ENCODE measurements at regions not wholly inside any gene's neighbourhood (a gene's known extent, or its start where the extent isn't known, plus 50 kb on each side); places are given as distances from the start of the nearest gene placed in this dataset.
"Not testable (repeated sequence)": the region's sequence is repeated elsewhere in the genome, so short reads cannot be mapped to it uniquely, and the experiment has no call there.

DNA sequence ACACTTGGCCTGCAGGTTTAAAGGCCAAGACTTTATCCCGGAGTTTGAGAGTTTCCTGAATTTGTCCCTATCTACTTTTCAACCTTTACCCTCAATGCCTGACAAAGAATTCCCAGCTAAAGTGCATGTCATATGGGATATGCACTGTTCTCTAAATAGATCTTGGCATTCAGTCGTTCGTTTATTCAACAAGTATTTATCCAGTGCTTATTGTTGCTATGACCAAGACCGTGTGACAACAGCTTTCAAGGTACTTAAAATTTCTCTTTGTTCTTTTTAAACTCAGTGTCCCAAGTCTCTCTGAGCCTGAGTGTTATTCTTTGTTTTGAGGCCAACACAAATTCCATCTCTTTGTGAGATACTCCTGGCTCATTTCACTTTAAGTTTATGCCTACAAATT lies 133.4 kb downstream of the RGPD3 start:
- TF ChIP-seq CTCF (IDR thresholded peaks at IDR 0.05): no peak
- TF ChIP-seq POLR2A (IDR thresholded peaks at IDR 0.05): no peak
- 31% methylated on average over 4 of the region's 4 CpGs for WGBS (ENCODE audit: insufficient coverage, low coverage, low lambda C conversion rate, missing lambda C conversion rate)
- DNase-seq (no peak), ATAC-seq (no peak)
- no peaks in the 10 kb centered on the region for H3K9me3 ChIP-seq
- H3K27ac ChIP-seq: no peak overlapping the region
- no peaks in the 10 kb centered on the region for H3K4me1 ChIP-seq
- H3K36me3 ChIP-seq: no peaks in the 10 kb centered on the region
- intact Hi-C loops (cut with DNase I): no loop called here
- H3K27me3 ChIP-seq: no peaks in the 10 kb centered on the region
- H3K4me3 ChIP-seq: no peak overlapping the region

- 85% methylated on average over 10 of the region's 10 CpGs for WGBS (ENCODE audit: insufficient coverage, low coverage, low lambda C conversion rate, missing lambda C conversion rate)
- H3K27me3 ChIP-seq; H3K27ac ChIP-seq; intact Hi-C loops (cut with DNase I); ATAC-seq; H3K4me3 ChIP-seq; H3K9me3 ChIP-seq; DNase-seq; H3K4me1 ChIP-seq; H3K36me3 ChIP-seq: not testable (repeated sequence)
These were observed 134.8 kb downstream of the RGPD3 start for GRCh38 chr2:106333253-106333873.

DNA sequence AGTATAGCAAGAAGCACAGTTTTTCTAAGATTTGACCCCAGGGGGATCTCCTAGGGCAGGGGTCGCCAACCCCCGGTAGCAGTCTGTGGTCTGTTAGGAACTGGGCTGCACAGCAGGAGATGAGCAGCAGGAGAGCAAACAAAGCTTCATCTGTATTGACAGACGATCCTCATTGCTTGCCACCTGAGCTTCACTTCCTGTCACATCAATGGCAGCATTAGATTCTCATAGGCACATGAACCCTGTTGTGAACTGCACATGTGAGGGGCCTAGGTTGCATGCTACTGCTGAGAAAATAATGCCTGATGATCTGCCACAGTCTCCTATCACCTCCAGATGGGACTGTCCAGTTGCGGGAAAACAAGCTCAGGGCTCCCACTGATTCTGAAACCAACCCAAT lies 136.2 kb downstream of the RGPD3 start:
- Histone ChIP-seq H3K36me3 (no peaks in the 10 kb centered on the region), H3K27me3 (no peaks in the 10 kb centered on the region), H3K4me3 (no peak overlapping the region), H3K9me3 (no peaks in the 10 kb centered on the region), H3K27ac (no peak overlapping the region), H3K4me1 (no peaks in the 10 kb centered on the region)
- 33% methylated on average over 2 of the region's 4 CpGs for WGBS (ENCODE audit: insufficient coverage, low coverage, low lambda C conversion rate, missing lambda C conversion rate)
- DNase-seq (no peak), ATAC-seq (no peak)
- TF ChIP-seq CTCF (IDR thresholded peaks at IDR 0.05) (no peak), POLR2A (IDR thresholded peaks at IDR 0.05) (no peak)
- intact Hi-C loops (cut with DNase I): no loop called here

DNA sequence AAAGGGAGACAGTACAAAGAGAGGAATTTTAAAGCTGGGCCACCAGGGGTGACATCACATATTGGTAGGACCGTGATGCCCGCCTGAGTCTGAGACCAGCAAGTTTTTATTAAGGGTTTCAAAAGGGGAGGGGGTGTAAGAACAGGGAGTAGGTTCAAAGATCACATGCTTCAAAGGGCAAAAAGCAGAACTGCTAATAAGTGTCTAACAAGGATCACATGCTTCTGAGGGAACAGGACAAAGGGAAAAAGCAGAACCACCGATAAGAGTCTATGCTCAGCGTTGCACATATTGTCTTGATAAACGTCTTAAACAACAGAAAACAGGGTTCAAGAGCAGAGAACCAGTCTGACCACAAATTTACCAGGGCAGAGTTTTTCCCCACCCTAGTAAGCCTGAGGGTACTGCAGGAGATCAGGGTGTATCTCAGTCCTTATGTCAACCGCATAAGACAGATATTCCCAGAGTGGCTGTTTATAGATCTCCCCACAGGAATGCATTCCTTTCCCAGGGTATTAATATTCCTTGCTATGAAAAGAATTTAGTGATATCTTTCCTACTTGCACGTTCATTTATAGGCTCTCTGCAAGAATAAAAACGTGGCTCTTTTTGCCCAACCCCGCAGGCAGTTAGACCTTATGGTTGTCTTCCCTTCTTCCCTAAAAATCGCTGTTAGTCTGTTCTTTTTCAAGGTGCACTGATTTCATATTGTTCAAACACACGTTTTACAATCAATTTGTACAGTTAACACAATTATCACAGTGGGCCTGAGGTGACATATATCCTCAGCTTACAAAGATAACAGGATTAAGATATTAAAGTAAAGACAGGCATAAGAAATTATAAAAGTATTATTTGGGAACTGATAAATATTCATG lies 136.5 kb upstream of the UXS1 start:
- intact Hi-C loops (cut with DNase I); H3K27ac ChIP-seq: not testable (repeated sequence)

DNA sequence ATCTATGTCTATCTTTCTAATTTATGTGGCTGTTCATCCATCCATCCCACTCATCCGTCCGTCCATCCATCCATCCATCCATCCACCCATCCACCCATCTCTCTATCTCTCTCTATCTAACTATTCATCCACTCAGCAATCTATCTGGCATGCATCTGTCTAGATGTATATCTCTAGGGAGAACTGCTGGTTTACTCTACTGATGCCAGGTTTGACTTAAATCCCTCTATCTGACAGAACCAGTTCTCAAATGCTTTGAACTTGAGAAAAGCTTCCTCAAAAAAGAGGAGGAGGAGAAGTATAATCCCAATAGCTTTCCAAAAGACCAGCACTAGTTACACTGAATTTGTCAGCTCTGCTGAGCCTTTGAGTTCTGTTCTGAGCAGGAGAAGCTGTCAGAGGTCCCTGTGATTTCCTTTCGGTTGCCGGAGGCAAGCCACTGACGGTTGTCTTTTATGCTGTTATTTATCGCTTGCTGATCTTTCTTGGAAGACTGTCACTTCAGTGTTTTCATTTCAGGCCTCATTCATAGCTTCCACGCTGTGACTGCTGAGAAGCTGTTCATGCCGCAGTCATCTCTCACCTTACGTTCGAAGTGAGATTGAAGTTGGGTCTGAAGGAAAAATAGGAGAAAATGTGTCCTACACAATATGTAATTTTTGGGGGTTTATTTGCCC lies 129.4 kb upstream of the UXS1 start:
- H3K4me3 ChIP-seq: no peak overlapping the region
- DNase-seq (no peak), ATAC-seq (no peak)
- no peaks in the 10 kb centered on the region for H3K9me3 ChIP-seq
- no peaks in the 10 kb centered on the region for H3K27me3 ChIP-seq
- 87% methylated on average over 9 of the region's 10 CpGs for WGBS (ENCODE audit: insufficient coverage, low coverage, low lambda C conversion rate, missing lambda C conversion rate)
- TF ChIP-seq CTCF (IDR thresholded peaks at IDR 0.05) (no peak), POLR2A (IDR thresholded peaks at IDR 0.05) (no peak)
- H3K27ac ChIP-seq: no peak overlapping the region
- intact Hi-C loops (cut with DNase I): no loop called here
- no peaks in the 10 kb centered on the region for H3K36me3 ChIP-seq
- no peaks in the 10 kb centered on the region for H3K4me1 ChIP-seq

More for the DNA sequence above, 136.5 kb upstream of the UXS1 start:
- not testable (repeated sequence) for ATAC-seq, H3K9me3 ChIP-seq, H3K27me3 ChIP-seq, DNase-seq, H3K4me1 ChIP-seq, H3K36me3 ChIP-seq, H3K4me3 ChIP-seq
- 54% methylated on average over 10 of the region's 11 CpGs for WGBS (ENCODE audit: insufficient coverage, low coverage, low lambda C conversion rate, missing lambda C conversion rate)
